Stimulated activated naive CD8-positive, alpha-beta T cell treated with anti-CD3 and anti-CD28 coated beads, Interleukin-15, Interleukin-2, amounts not matched to agents 100 ng/mL and 50 ng/mL, for 24 hours (primary cell): ENCODE measurements at regions not wholly inside any gene's neighbourhood (a gene's known extent, or its start where the extent isn't known, plus 50 kb on each side); places are given as distances from the start of the nearest gene placed in this dataset.

Experiments used
- H3K27ac Mint-ChIP-seq: one replicate; pipeline ENCODE4 v1.8.0; 2021; ENCODE audit warnings: mild to moderate bottlenecking, mixed read lengths
- H3K27me3 Mint-ChIP-seq: one replicate; pipeline ENCODE4 v1.8.0; 2021; ENCODE audit warnings: mixed read lengths
- H3K36me3 Mint-ChIP-seq: one replicate; pipeline ENCODE4 v1.8.0; 2021; ENCODE audit warnings: low read depth, mixed read lengths
- H3K4me1 Mint-ChIP-seq: one replicate; pipeline ENCODE4 v1.8.0; 2021; ENCODE audit warnings: low read depth, mixed read lengths
- H3K4me3 Mint-ChIP-seq: one replicate; pipeline ENCODE4 v1.8.0; 2021; ENCODE audit warnings: mild to moderate bottlenecking, mixed read lengths
- H3K9me3 Mint-ChIP-seq: one replicate; pipeline ENCODE4 v1.8.0; 2021; ENCODE audit warnings: mixed read lengths

DNA sequence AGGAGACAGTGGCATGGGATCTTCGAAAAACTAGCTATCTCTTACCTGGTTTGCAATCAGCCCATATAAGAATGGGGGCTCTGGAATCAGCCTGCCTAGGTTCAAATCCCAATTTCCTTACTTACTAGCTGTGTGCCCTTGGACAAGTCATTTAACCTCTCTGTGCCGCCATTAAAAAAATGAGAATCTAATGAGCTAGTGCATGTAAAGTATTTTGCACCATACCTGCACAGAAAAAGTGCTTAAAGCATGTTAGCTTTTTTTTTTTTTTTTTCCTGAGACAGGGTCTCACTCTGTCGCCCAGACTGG is 181.8 kb downstream of the SHQ1 start:
- H3K27ac Mint-ChIP-seq: no peak overlapping the region
- no peaks in the 10 kb centered on the region for H3K9me3 Mint-ChIP-seq
- peaks cover 8% of the 10 kb centered on the region for H3K27me3 Mint-ChIP-seq
- no peaks in the 10 kb centered on the region for H3K36me3 Mint-ChIP-seq
- H3K4me1 Mint-ChIP-seq: peaks cover 4% of the 10 kb centered on the region
- H3K4me3 Mint-ChIP-seq: no peak overlapping the region

DNA sequence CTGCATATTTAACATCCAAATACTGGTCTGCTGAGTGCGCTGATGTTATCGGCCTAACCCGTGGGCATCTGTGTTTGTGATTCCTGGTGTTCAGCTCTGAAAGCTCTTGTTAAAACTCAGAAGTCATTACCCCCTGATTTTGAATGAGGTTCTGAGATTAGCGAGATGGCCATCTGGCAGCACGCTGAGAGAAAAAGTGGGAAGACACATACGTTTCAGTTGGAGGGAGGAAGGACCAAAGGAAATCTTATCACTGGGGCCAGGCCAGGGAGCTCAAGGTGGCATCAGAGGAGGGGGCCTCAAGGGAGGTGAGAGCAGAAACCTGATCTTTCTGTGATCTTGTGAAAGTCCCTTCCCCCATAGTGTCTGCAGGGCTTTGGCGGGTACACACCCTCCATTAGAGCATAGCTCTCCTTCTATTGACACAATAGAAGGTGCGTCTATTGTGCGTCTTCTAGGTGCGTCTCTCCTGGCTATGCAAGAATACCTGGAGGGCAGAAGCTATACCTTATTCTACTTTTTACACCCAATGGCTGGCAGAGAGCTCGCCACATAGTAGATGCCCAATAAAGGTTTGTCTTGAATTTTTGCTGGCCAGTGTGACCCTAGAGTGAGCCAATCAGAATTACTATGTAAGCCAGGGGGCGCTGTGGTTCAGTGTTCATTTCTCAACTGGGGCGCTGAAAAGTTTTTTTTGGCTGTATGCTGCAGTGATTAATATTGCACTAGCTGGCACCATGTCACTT is 182.4 kb downstream of the SHQ1 start:
- Mint-ChIP-seq H3K9me3 (no peaks in the 10 kb centered on the region), H3K27me3 (peaks cover 9% of the 10 kb centered on the region), H3K4me1 (peaks cover 4% of the 10 kb centered on the region), H3K27ac (no peak overlapping the region), H3K4me3 (no peak overlapping the region), H3K36me3 (no peaks in the 10 kb centered on the region)

DNA sequence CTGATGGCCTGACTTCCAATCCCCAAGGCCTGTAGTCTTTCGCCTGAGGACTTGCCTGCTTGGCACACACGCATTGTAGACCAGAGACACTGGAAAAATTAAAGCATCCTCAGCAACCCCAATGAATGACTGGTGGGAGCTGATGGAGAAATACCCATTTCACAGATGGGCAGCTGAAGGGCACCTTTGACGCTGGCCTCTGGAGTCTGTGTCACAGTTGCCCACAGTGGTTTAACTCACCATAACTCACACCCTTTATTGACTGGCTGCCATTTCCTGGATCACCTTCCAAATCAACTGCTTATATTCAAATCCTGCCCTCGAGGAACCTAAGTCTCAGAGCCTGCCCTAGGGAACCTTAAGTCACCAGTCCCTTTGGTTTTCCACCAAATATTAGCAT is 183.1 kb downstream of the SHQ1 start:
- peaks cover 4% of the 10 kb centered on the region for H3K4me1 Mint-ChIP-seq
- H3K36me3 Mint-ChIP-seq: no peaks in the 10 kb centered on the region
- no peak overlapping the region for H3K4me3 Mint-ChIP-seq
- H3K27me3 Mint-ChIP-seq: peaks cover 10% of the 10 kb centered on the region
- H3K9me3 Mint-ChIP-seq: no peaks in the 10 kb centered on the region
- no peak overlapping the region for H3K27ac Mint-ChIP-seq

DNA sequence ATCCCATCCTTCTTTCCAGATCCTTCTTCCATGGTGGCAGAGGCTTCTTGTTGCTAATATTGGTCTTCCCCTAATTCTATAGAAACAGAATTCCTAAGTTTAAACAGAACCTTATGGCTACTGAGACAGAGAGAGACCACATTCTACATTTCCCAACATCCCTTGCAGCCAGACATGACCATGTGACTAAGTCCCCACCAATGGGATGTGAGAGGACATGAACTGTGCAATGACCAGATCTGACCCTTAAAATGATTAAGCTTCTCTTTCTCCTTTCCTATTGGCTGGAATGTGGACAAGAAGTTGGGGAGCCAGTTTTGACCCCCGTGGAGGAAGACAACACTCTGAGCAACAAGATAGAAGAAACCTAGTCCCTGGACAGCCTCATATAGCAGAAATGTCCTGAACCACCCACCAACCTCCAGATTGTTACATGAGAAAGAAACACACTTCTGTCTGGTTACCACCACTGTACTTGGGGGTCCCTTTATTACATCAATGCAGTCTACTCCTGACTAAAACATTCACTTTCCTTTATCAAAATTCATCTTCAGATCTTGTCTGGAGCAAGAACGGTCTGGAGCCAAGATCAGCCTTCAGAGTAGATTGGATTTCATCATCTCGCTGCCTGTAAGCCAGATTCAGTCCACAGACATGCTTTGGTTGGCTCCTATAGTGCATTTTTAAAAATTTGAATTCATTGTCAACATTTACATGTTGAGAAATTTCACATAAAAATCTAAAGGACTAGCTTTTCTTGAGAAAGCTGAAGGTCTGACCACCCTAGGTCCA is 183.9 kb downstream of the SHQ1 start:
- Mint-ChIP-seq H3K27ac (no peak overlapping the region), H3K9me3 (no peaks in the 10 kb centered on the region)

DNA sequence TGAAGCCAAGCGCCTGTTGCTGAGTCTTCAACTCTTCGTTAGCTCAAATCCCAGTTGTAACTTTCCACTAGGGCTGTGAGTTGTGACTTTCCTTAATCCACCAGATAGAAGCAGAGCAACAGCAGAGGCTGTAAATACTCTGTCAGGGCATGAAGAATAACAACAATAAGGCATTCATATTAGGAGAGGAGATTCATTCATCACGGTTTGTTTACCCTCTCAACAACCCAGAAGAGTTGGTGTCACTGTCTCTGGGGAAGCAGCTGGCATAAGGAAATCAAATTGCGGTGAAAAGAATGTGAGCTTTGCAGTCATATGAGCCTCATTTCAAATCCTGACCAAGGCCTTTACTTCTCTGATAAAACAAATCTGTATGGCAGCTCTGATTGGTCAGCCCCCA is 184.8 kb downstream of the SHQ1 start:
- no peaks in the 10 kb centered on the region for H3K9me3 Mint-ChIP-seq
- H3K36me3 Mint-ChIP-seq: no peaks in the 10 kb centered on the region
- H3K27me3 Mint-ChIP-seq: peaks cover 17% of the 10 kb centered on the region
- no peak overlapping the region for H3K27ac Mint-ChIP-seq
- peaks cover 4% of the 10 kb centered on the region for H3K4me1 Mint-ChIP-seq
- no peak overlapping the region for H3K4me3 Mint-ChIP-seq

More for the DNA sequence above, 183.9 kb downstream of the SHQ1 start:
- Mint-ChIP-seq H3K4me3 (no peak overlapping the region), H3K36me3 (no peaks in the 10 kb centered on the region), H3K27me3 (peaks cover 15% of the 10 kb centered on the region), H3K4me1 (peaks cover 4% of the 10 kb centered on the region)

DNA sequence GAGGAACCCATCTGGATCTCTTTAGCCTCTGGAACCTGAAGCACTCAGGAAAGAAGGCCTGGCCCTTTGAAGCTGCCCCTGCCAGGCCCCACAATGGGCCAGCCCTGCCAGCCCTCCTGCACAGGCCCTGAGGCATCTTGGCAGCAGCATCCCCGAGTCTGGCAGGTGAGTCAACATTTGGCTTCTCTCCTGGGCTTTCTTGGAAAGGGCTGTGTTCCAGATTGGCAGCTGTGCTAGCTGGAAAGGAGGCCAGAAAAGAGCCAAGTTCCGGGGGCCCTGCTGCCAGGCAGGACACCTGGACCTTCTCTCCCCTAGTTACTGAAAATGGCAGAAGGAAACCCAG is 187.2 kb downstream of the SHQ1 start:
- H3K27me3 Mint-ChIP-seq: peaks cover 22% of the 10 kb centered on the region
- H3K4me1 Mint-ChIP-seq: peaks cover 17% of the 10 kb centered on the region
- no peak overlapping the region for H3K27ac Mint-ChIP-seq
- no peak overlapping the region for H3K4me3 Mint-ChIP-seq
- no peaks in the 10 kb centered on the region for H3K9me3 Mint-ChIP-seq
- no peaks in the 10 kb centered on the region for H3K36me3 Mint-ChIP-seq

DNA sequence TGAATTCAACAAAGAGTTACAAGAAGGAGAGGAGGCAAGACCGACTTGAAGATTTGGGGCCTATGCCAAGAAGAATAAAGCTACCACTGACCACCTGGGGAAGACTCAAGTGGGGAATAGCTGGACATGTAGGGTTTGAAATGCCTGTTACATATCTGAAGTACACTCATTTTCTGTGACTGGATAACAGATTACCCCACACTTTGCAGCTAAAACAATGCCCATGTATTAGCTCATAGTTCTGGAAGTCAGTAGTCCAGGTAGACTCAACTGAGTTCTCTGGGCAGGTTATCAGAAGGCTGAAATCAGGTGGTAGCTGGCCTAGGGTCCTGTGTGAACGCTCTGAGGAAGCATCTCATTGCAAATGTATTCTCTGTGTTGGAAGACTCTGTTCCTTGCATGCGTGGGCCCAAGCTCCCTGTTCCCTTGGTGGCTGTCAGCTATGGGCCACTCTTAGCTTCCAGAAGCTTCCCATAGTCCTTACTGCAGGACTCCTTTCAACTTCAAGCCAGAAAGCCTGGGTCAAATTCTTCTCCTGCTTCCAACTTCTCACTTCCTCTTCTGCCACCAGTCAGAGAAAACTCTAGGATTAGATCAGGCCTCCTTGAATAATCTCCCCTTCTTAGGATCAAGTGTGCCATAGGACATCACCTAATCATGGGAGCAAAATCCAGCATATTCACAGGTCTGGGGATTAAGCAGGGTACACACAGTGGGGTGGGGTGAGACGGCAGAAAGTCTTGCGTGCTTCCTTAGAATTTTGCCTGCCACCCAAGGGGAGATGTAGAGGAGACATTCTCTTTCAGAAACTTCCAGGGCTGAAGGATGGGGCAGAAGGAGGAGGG is 187.8 kb downstream of the SHQ1 start:
- Mint-ChIP-seq H3K36me3 (no peaks in the 10 kb centered on the region), H3K27ac (no peak overlapping the region), H3K4me3 (no peak overlapping the region), H3K27me3 (peaks cover 25% of the 10 kb centered on the region), H3K4me1 (peaks cover 17% of the 10 kb centered on the region), H3K9me3 (no peaks in the 10 kb centered on the region)

DNA sequence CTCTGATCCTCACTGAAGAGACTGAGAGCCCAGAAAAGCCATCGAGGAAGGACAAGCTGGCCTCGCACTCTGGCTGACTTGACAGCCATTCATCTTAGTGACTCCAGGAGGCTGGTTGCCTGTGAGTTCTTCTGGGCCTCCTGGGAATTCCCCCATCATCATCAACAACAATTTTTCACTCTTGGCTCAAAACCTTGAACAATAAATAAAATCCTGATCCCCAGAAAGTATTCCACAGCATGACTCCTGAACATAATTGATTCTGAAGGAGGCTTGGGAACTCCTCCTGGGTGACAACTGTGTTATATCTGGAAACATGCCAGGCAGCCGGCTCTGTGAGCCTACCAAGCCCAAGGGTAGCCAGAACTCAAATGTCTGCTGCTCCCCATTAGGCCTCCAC is 188.6 kb downstream of the SHQ1 start:
- H3K27me3 Mint-ChIP-seq: peaks cover 30% of the 10 kb centered on the region
- no peak overlapping the region for H3K27ac Mint-ChIP-seq
- no peaks in the 10 kb centered on the region for H3K9me3 Mint-ChIP-seq
- no peaks in the 10 kb centered on the region for H3K36me3 Mint-ChIP-seq
- peaks cover 17% of the 10 kb centered on the region for H3K4me1 Mint-ChIP-seq
- no peak overlapping the region for H3K4me3 Mint-ChIP-seq

DNA sequence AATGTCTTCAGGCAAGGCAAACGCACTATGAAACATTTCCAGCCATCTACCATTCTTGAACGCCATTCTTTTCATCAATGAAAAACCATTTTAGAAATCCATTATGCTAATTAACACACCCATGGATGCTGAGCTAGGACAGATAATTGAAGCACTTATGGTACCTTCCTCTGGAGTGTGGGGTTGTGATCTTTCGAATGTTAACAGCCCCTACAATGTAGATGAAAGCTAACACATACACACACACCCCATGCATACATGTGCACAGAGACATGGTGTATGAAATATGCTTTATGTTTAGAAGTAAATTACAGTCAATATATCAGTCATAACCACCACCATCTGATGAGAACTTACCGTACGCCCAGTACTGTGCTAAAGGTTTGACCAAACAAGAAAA is 189.1 kb downstream of the SHQ1 start:
- H3K27ac Mint-ChIP-seq: no peak overlapping the region

DNA sequence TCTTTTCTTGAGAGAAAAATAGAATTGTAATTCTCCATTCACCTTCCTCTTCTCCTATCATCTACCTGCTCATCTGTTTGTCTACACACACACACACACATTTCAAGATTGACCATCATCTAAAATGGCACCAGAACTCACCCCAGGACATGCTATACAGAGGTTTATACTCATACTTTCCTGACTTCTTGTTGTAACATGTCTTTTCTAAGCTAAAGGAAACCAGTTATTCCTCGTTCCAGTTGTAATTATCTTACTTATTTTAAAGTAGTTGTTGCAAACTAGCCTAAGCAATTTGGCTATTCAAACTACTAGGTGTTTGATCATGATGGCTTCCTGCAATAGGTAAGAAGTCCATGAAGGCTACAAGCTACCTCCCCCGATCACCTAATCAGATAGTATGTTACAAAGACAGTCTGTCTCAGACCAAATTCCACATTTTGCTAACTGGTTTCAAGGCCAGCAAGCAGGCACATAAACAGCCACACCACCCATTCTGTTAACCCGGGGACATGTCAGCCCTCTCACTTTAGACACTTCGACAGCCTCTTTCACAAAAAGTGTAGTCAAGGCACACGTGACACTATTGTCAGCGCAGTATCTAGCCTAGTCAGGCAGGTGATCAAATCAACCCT is 189.7 kb downstream of the SHQ1 start:
- peaks cover 17% of the 10 kb centered on the region for H3K4me1 Mint-ChIP-seq

More for the DNA sequence above, 189.1 kb downstream of the SHQ1 start:
- Mint-ChIP-seq H3K9me3 (no peaks in the 10 kb centered on the region), H3K4me1 (peaks cover 17% of the 10 kb centered on the region), H3K36me3 (no peaks in the 10 kb centered on the region), H3K27me3 (peaks cover 33% of the 10 kb centered on the region), H3K4me3 (no peak overlapping the region)

DNA sequence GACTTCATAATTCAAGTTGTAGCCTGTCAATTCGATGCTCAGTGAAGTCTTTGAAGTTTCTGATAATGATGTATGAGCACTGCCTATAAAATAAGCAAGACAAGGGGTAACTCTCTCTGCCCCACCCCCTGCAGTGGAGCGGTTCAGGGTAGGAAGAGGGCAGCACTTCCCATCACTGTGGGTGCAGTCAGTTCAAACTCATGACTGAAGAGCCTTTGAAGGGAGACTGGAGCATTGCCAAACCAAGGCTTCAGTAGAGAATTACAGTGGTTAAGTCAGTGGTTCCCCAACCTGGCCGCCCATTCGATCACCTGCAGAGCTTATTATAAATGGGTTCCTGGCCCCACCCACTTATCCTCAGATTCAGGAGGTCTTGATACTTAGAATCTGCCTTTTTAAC is 190.6 kb downstream of the SHQ1 start:
- Mint-ChIP-seq H3K36me3 (no peaks in the 10 kb centered on the region), H3K27ac (no peak overlapping the region), H3K9me3 (no peaks in the 10 kb centered on the region), H3K4me3 (no peak overlapping the region), H3K27me3 (peaks cover 33% of the 10 kb centered on the region), H3K4me1 (peaks cover 17% of the 10 kb centered on the region)

More for the DNA sequence above, 189.7 kb downstream of the SHQ1 start:
- Mint-ChIP-seq H3K36me3 (no peaks in the 10 kb centered on the region), H3K4me3 (no peak overlapping the region), H3K9me3 (no peaks in the 10 kb centered on the region), H3K27ac (no peak overlapping the region), H3K27me3 (peaks cover 33% of the 10 kb centered on the region)

DNA sequence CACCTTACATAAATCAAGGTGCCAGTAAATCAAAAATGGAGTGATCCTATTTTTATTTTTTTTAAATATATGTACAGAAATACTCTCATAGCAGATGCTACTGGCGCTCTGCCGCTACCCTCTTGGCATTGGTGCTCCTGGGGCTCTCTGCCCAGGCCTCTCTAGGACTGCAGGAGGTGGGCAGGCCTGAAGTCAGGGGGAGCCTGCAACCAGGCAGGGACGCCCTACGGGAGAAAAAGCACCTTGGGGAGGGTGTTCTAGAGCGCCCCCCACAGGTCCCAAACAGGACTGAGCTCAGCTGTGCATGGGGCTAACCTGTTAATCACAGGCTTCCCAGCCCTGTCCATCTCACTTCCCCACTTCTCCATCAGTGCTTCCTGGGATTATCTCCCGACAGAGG is 192.5 kb downstream of the SHQ1 start:
- no peak overlapping the region for H3K4me3 Mint-ChIP-seq
- no peaks in the 10 kb centered on the region for H3K36me3 Mint-ChIP-seq
- H3K27me3 Mint-ChIP-seq: peaks cover 31% of the 10 kb centered on the region
- no peak overlapping the region for H3K27ac Mint-ChIP-seq
- H3K4me1 Mint-ChIP-seq: peaks cover 17% of the 10 kb centered on the region
- H3K9me3 Mint-ChIP-seq: peaks cover 11% of the 10 kb centered on the region

DNA sequence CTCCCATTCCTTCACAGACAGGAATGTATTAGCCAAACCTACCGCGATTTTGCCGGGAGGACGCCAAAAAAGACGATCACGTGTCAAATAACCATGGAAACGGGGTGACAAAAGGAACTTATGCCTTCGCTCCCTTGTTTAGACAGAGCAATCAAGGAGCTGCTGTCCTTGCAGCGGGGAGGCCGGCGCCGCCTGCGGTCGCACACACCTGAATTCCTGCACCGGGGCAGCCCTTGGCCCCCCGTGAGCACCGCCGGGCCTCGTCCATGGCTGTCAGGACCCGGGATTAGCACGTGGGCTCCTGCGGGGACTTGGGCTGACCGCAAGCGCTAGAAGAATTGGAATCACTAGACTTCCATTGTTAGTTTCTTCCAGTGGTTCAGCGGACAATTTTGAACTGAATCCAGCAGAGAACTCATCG is 193.1 kb downstream of the SHQ1 start:
- Mint-ChIP-seq H3K9me3 (peaks cover 11% of the 10 kb centered on the region), H3K36me3 (no peaks in the 10 kb centered on the region), H3K4me1 (peaks cover 17% of the 10 kb centered on the region), H3K4me3 (no peak overlapping the region), H3K27me3 (peaks cover 29% of the 10 kb centered on the region), H3K27ac (no peak overlapping the region)

DNA sequence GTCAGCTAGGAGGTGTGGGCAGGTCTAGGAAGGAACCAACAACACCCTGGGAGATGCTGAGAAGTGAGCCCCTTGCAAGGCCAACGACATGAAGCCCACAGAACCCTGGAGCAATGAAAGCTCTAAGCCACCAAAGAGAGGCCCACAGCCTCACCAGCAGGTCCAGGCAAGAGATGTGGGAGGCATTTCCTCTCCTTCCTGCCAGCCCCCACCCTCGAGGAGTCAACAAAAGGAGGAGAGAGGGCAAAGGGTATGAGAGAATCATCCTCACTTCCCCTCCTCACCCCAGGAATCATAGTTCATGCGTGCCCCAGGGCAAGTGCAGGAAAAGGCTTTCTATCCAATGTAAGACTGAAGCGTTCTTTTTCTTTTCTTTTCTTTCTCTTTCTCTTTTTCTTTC is 195.8 kb downstream of the SHQ1 start:
- no peak overlapping the region for H3K4me3 Mint-ChIP-seq
- no peaks in the 10 kb centered on the region for H3K36me3 Mint-ChIP-seq
- no peak overlapping the region for H3K27ac Mint-ChIP-seq

DNA sequence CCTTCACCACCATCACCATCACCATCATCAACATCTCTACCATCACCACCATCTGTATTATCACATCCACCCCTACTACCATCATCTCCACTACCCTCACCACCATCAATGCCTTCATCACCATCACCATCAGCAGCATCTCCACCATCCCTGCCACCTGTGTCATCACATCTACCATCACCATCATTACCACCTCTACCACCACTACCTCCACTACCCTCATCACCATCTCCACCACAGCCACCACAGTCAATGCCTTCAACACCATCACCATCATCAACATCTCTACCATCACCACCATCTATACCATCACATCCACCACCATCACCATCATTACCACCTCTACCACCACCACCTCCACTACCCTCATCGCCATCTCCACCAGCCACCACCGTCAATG is 196.7 kb downstream of the SHQ1 start:
- H3K4me1 Mint-ChIP-seq: no peaks in the 10 kb centered on the region
- no peak overlapping the region for H3K27ac Mint-ChIP-seq

More for the DNA sequence above, 195.8 kb downstream of the SHQ1 start:
- Mint-ChIP-seq H3K4me1 (peaks cover 3% of the 10 kb centered on the region), H3K9me3 (peaks cover 11% of the 10 kb centered on the region), H3K27me3 (peaks cover 21% of the 10 kb centered on the region)

More for the DNA sequence above, 196.7 kb downstream of the SHQ1 start:
- Mint-ChIP-seq H3K36me3 (peaks cover under 1% of the 10 kb centered on the region), H3K27me3 (peaks cover 21% of the 10 kb centered on the region), H3K4me3 (no peak overlapping the region), H3K9me3 (peaks cover 11% of the 10 kb centered on the region)
